ENCODE measurements at regions not wholly inside any gene's neighbourhood (a gene's known extent, or its start where the extent isn't known, plus 50 kb on each side); places are given as distances from the start of the nearest gene placed in this dataset.

- DNase-seq (ENCODE audit: low read depth) = peak; percentile 56
Measured at GRCh38 chr9:88658311-88658822, 123.4 kb downstream of the NXNL2 start.

GRCh38 chr9:88659126-88659525, 124.1 kb downstream of the NXNL2 start:
- DNase-seq (ENCODE audit: low read depth) = no peak

GRCh38 chr9:88660611-88661010, 125.6 kb downstream of the NXNL2 start:
- DNase-seq (ENCODE audit: low read depth) = no peak

- DNase-seq (ENCODE audit: low read depth) = no peak
Measured at GRCh38 chr9:88661759-88662158, 126.8 kb downstream of the NXNL2 start.

- no peak for DNase-seq (ENCODE audit: low read depth)
Measured at GRCh38 chr9:88663771-88664419, 128.9 kb downstream of the NXNL2 start.

GRCh38 chr9:88664773-88665172, 129.8 kb downstream of the NXNL2 start:
- no peak for DNase-seq (ENCODE audit: low read depth)

GRCh38 chr9:88672874-88673689, 138.1 kb downstream of the NXNL2 start:
- DNase-seq (ENCODE audit: low read depth) = no peak

- no peak for DNase-seq (ENCODE audit: low read depth)
Measured at GRCh38 chr9:88673886-88674285, 138.9 kb downstream of the NXNL2 start.

- no peak for DNase-seq (ENCODE audit: low read depth)
Measured at GRCh38 chr9:88676644-88677043, 141.7 kb downstream of the NXNL2 start.

GRCh38 chr9:88678008-88678407, 143.0 kb downstream of the NXNL2 start:
- no peak for DNase-seq (ENCODE audit: low read depth)

- DNase-seq (ENCODE audit: low read depth) = no peak
Measured at GRCh38 chr9:88678431-88678830, 143.5 kb downstream of the NXNL2 start.

GRCh38 chr9:88680041-88680440, 145.1 kb downstream of the NXNL2 start:
- no peak for DNase-seq (ENCODE audit: low read depth)

GRCh38 chr9:88680505-88681160, 145.7 kb downstream of the NXNL2 start:
- DNase-seq (ENCODE audit: low read depth) = no peak

GRCh38 chr9:88681434-88681833, 146.5 kb downstream of the NXNL2 start:
- no peak for DNase-seq (ENCODE audit: low read depth)

GRCh38 chr9:88682431-88682831, 147.5 kb downstream of the NXNL2 start:
- DNase-seq (ENCODE audit: low read depth) = no peak

GRCh38 chr9:88684046-88684445, 149.1 kb downstream of the NXNL2 start:
- no peak for DNase-seq (ENCODE audit: low read depth)

GRCh38 chr9:88684845-88685244, 149.9 kb downstream of the NXNL2 start:
- no peak for DNase-seq (ENCODE audit: low read depth)

GRCh38 chr9:88685966-88686365, 151.0 kb downstream of the NXNL2 start:
- DNase-seq (ENCODE audit: low read depth) = no peak

GRCh38 chr9:88689509-88690298, 154.7 kb downstream of the NXNL2 start:
- DNase-seq (ENCODE audit: low read depth) = no peak

GRCh38 chr9:88690628-88691027, 155.7 kb downstream of the NXNL2 start:
- no peak for DNase-seq (ENCODE audit: low read depth)

GRCh38 chr9:88691091-88691490, 156.1 kb downstream of the NXNL2 start:
- no peak for DNase-seq (ENCODE audit: low read depth)

- no peak for DNase-seq (ENCODE audit: low read depth)
Measured at GRCh38 chr9:88691811-88692210, 156.8 kb downstream of the NXNL2 start.

All from GM04503 (cell line).